HG02870 (cell line): ENCODE measurements at regions not wholly inside any gene's neighbourhood (a gene's known extent, or its start where the extent isn't known, plus 50 kb on each side); places are given as distances from the start of the nearest gene placed in this dataset.

Source experiments
- ATAC-seq: cut with Tn5 transposase; IDR thresholded peaks from one replicate; pipeline ENCODE4 v1.9.1; 2021; ENCODE audit warnings: mild to moderate bottlenecking, moderate library complexity; ENCODE audit not compliant: unreplicated experiment

DNA sequence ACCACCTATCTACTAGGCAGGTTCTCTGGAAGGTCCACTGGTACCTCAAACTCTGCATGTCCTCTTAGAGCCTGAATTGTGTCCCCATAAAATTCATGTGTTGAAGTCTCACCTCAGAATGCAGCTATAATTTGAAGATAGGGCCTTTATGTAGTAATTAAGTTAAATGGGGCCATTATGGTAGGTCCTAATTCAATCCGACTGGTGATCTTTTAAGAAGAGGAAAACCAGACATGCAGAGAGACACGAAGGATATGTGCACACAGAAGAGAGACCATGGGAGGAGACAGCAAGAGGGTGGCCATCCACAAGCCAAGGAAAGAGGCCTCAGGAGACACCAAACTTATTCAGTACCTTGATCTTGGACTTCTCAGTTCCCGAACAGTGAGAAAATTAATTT is 345.4 kb downstream of the ENC1 start:
- ATAC-seq: no peak

GRCh38 chr5:74294231-74294705 is 346.3 kb downstream of the ENC1 start:
- no peak for ATAC-seq

DNA sequence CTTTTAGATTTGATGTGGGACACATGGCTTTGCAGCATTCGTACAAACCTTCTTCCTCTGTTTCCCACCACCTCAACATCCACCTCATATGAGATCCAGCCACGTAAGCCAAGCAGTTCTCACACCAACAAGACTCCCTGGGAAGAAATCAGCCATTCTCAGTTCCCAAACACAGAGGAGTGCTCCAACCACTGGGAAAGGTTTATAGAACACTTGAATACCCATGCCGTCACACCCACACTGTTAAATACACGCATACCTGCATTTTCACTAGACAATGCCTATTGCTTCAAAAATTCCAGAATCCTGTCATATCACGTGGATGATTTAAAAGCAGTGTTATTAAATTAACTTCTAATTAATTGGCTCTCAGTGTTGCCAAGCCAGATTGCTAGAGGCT is 347.3 kb downstream of the ENC1 start:
- no peak for ATAC-seq

DNA sequence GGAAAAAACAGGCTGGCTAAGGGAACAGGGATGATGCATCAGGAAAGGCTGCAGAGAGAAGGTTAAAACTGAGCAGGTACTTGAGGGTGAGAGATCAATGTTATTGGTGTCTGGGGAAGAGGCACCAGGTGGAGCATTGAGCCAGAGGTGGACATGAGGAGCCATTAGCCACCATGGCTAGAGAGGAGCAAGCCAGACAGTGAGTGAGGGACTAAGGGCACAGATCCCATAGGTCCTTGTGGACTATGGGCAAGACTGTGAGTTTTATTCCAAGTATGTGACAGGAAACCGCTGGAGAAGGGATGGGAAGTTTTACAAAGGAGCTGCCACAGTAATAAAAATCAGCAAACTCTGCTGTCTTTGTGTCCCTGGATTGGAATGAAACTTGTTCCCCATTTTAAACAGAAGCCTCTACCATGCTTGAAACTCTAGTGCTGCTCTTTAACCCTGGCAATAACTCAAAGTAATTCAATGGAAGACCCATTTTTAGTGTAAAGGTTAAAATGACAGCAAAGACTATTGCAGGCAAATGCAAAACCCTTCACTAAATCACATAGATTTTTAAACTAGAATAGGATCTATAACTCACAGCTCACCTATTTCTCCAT is 349.8 kb downstream of the ENC1 start:
- ATAC-seq: no peak

DNA sequence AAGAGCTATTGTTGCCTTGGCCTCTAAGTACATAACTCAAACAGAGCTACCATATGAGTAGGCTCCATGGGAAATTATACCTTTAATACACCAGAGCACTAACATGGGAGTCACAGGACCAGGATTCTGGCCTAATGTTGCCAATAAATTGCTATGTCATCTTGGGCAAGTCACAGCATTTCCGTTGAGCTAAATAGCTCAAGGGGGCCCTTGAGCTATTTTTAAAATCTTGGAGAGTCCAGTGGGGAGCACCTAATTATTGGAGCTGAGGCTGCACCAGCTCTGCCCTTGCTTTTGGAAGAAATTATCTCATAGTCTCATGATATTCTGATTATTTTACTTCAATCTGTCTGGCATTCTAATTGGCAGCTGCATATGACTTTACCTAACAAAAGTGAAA is 350.8 kb downstream of the ENC1 start:
- ATAC-seq: no peak

GRCh38 chr5:74289238-74289637 is 351.3 kb downstream of the ENC1 start:
- no peak for ATAC-seq

GRCh38 chr5:74288448-74289108 is 351.9 kb downstream of the ENC1 start:
- ATAC-seq: no peak

GRCh38 chr5:74288038-74288437 is 352.5 kb downstream of the ENC1 start:
- ATAC-seq: no peak

DNA sequence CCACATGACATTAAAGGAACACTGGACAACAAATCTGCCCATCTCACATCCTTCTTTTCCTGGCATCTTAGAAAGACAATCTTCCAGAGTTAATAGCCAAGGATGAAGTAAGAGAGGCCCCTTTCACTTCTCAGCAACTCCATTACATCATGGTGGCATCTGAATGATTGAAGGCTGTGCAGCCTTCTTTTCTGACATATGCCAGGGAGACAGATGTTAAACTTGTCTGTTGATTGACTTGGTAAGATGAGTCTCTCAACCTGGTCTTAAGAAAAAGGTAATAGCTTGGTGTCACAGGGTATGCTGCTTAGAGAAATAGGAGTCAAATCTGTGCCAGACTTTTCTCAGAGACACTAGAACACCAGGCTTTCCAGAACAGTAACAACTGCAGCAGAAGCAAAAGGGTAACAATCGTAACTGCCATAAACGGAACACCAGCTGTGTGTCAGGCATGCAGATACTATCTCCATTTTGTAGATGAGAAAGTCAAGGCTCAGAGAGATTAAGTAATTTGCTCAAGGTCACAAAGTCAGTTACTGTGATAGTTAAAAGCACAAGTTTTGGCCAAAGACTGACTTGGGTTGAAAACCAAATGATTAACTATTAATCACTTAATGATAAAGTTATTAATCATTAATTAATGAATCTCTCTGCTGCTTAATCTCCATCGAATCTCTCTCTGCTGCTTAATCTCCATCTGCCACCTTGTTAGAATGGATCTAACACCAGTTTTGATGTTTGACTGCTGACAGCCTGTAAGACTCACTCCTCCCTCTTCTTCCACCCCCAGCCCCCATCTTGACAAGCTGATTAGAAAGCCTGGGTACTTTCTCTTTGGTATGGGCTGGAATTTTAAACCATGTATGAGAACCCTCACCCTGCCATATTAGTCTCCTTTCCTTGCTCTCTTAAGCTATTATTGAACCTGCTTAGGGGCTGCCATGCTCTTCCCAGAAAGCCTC is 353.5 kb downstream of the ENC1 start:
- no peak for ATAC-seq

GRCh38 chr5:74285675-74286280 is 354.8 kb downstream of the ENC1 start:
- no peak for ATAC-seq

- no peak for ATAC-seq
Measured at GRCh38 chr5:74282490-74282889, 358.0 kb downstream of the ENC1 start.

- ATAC-seq: no peak
Measured at GRCh38 chr5:74281166-74281565, 359.4 kb downstream of the ENC1 start.

- ATAC-seq: no peak
Measured at GRCh38 chr5:74280306-74280705, 360.2 kb downstream of the ENC1 start.

DNA sequence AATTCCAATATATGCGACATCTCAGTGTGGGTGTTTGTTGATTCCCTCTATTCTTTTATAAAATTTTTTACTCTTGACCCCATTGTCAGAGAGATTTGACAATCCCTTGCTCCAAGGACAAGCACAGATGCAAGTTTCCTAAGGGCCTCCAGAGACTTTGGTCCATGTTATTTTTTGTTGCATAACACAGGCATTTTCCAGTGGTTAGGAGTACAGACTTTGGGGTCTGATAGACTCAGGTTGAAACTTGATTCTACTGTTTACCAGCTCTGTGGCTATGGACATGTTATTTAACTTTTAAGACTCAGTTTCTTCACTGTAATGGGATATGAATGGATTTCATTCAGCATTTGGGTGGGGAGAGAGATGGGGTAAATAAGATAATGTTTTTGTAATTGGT is 361.3 kb downstream of the ENC1 start:
- no peak for ATAC-seq

GRCh38 chr5:74277418-74277817 is 363.1 kb downstream of the ENC1 start:
- ATAC-seq: no peak

DNA sequence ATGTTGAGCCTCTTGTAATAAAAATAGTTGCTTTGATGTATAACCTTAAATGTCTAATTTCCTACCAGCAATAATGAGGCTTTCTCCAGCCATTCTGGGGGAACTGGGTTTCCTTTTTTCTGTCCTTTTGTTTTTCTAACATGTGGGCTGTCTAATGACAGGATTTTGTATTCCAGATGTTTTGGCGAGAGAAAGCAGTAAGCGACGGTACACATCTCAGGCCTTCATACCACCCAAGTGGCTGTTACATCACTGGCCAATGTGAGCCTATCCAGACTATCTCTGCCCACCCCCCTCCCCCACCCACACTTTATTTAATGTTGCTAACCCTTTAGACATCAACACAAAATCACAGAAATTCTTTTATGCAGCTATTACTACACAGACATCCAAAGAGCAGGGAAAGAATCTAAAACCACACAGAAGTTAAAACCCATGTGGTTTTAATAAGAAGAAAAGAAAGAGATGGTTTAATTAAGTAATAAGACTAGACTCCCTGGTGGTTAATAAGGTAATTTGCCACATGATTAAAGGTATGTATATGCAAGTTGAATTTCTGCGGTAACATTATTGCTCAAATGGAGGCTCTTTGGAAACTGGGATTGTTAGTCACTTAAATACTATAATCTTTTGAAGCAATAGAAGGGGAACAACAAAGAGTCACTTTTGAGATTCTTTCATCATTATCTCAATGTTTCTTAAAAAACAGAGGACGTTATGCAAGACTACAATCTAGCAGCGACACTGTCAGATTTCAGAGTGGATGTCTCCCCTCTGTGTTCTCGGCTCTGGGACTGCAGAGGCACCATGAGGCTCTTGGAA is 365.1 kb downstream of the ENC1 start:
- no peak for ATAC-seq

DNA sequence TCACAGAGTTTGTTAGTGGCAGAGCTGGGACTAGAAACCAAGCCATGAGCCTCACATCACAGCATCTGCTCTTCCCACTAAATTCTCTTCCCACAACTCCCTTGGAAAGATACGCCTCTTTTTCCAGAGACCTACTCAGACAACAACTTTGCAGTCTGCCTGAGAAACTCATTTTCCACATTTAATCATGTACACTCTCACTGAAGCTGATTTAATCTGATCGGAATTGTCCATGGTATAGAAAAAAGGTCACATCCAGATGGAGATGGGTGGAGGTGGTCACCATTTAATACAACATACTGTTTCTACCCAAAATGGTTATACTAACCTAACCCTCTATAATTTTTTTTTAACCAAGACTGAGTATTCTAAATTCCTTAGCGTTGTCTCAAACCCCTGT is 366.2 kb downstream of the ENC1 start:
- no peak for ATAC-seq

- no peak for ATAC-seq
Measured at GRCh38 chr5:74272831-74273451, 367.6 kb downstream of the ENC1 start.

DNA sequence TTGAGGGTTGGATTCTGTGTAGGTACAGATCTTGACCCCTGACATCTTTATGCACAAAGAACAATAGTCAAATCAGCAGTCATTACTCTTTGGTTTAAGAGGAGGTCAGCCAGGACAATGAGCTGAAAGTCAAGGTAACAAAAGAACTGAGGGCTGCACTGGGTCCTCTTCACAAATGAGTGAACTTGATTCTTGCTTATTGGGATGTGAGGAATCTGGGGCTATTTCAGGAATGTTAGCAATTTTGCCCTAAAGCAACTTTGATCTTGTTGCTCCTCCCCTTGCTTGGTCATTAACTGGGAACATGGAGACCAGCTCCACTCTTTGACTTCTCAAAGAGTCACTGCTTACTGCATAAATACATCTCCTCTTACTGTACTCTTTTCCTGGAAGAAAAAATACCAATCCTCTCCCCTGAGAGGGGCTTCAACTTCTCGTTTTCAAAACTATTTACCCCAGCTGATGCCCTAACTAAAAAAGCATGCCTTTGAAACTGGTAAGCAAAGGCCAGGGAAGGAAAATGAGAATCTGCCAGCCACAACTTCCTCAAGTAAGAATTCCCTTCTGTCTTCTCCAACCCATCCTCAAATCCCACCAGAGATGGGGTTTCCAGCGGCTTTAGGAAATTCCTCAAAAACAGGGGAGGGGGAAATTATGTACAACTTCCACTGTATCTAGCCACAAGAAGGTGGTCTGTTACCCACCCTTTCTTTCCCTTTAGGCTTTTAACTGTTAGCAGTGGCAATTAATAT is 368.3 kb downstream of the ENC1 start:
- no peak for ATAC-seq
